H9 (cell line): ENCODE measurements at regions not wholly inside any gene's neighbourhood (a gene's known extent, or its start where the extent isn't known, plus 50 kb on each side); places are given as distances from the start of the nearest gene placed in this dataset.

Experiments
- DNase-seq: peaks from one replicate; pipeline ENCODE4 v3.0.0-alpha.2; 2017
- H2AFZ ChIP-seq: one replicate; pipeline ENCODE4 v1.6.1; 2013; ENCODE audit warnings: mild to moderate bottlenecking, low read length, control low read depth, moderate library complexity
- H2AK5ac ChIP-seq: 2 replicates; pipeline ENCODE4 v1.6.1; 2013; ENCODE audit warnings: low read length, control low read depth, mixed read lengths; ENCODE audit not compliant: insufficient read length
- H2BK120ac ChIP-seq: one replicate; pipeline ENCODE4 v1.6.1; 2013; ENCODE audit warnings: low read depth, mild to moderate bottlenecking, low read length, control low read depth, inconsistent platforms; ENCODE audit not compliant: poor library complexity, severe bottlenecking
- H2BK12ac ChIP-seq: 2 replicates; pipeline ENCODE4 v1.6.1; 2013; ENCODE audit warnings: low read length, control low read depth, mixed read lengths, low read depth; ENCODE audit not compliant: insufficient read length
- H2BK15ac ChIP-seq: 2 replicates; pipeline ENCODE4 v1.6.1; 2013; ENCODE audit warnings: low read depth, low read length, control low read depth
- H2BK20ac ChIP-seq: one replicate; pipeline ENCODE4 v1.6.1; 2013; ENCODE audit warnings: low read depth, mild to moderate bottlenecking, low read length, control low read depth, inconsistent platforms; ENCODE audit not compliant: poor library complexity, severe bottlenecking
- H2BK5ac ChIP-seq: 2 replicates; pipeline ENCODE4 v1.6.1; 2013; ENCODE audit warnings: low read length, control low read depth, mixed read lengths; ENCODE audit not compliant: insufficient read length
- H3K14ac ChIP-seq: 2 replicates; pipeline ENCODE4 v1.6.1; 2013; ENCODE audit warnings: low read length, control low read depth; ENCODE audit not compliant: insufficient read depth
- H3K18ac ChIP-seq: 2 replicates; pipeline ENCODE4 v1.6.1; 2013; ENCODE audit warnings: low read depth, mild to moderate bottlenecking, mixed read lengths, low read length, control low read depth; ENCODE audit not compliant: insufficient read length
- H3K23ac ChIP-seq: 2 replicates; pipeline ENCODE4 v1.6.1; 2013; ENCODE audit warnings: low read length, control low read depth, mixed read lengths, low read depth; ENCODE audit not compliant: insufficient read length
- H3K23me2 ChIP-seq: 2 replicates; pipeline ENCODE4 v1.6.1; 2013; ENCODE audit warnings: low read depth, mild to moderate bottlenecking, mixed read lengths, low read length, control low read depth; ENCODE audit not compliant: insufficient read length, poor library complexity, severe bottlenecking
- H3K27ac ChIP-seq: 2 replicates; pipeline ENCODE4 v1.5.1; 2013; ENCODE audit warnings: low read length, control low read depth, mixed read lengths, low read depth; ENCODE audit not compliant: insufficient read length
- H3K27me3 ChIP-seq: 2 replicates; pipeline ENCODE4 v1.6.1; 2013; ENCODE audit warnings: low read length, control low read depth, inconsistent platforms; ENCODE audit not compliant: insufficient read depth
- H3K4ac ChIP-seq: 2 replicates; pipeline ENCODE4 v1.6.1; 2013; ENCODE audit warnings: low read depth, mild to moderate bottlenecking, control low read depth, inconsistent platforms, low read length, moderate library complexity
- H3K4me1 ChIP-seq: 2 replicates; pipeline ENCODE4 v1.6.1; 2013; ENCODE audit warnings: low read length, control low read depth, inconsistent platforms; ENCODE audit not compliant: insufficient read depth
- H3K4me2 ChIP-seq: 2 replicates; pipeline ENCODE4 v1.6.1; 2013; ENCODE audit warnings: low read length, control low read depth, mixed read lengths; ENCODE audit not compliant: insufficient read length, insufficient read depth
- H3K56ac ChIP-seq: 2 replicates; pipeline ENCODE4 v1.6.1; 2013; ENCODE audit warnings: low read depth, mild to moderate bottlenecking, mixed read lengths, low read length, control low read depth; ENCODE audit not compliant: insufficient read length
- H3K79me1 ChIP-seq: 2 replicates; pipeline ENCODE4 v1.6.1; 2013; ENCODE audit warnings: low read depth, mild to moderate bottlenecking, moderate library complexity, low read length, control low read depth, inconsistent platforms; ENCODE audit not compliant: insufficient read depth, poor library complexity, severe bottlenecking
- H3K79me2 ChIP-seq: 2 replicates; pipeline ENCODE4 v1.6.1; 2013; ENCODE audit warnings: low read length, control low read depth, inconsistent platforms; ENCODE audit not compliant: insufficient read depth
- H3K9ac ChIP-seq: 2 replicates; pipeline ENCODE4 v1.6.1; 2013; ENCODE audit warnings: low read length, control low read depth, mixed read lengths; ENCODE audit not compliant: insufficient read length; ENCODE audit errors: extremely low read depth
- H3K9me3 ChIP-seq: one replicate; pipeline ENCODE4 v1.6.1; 2013; ENCODE audit warnings: low read depth, low read length, inconsistent platforms; ENCODE audit not compliant: control insufficient read depth
- H3T11ph ChIP-seq: one replicate; pipeline ENCODE4 v1.6.1; 2013; ENCODE audit warnings: mild to moderate bottlenecking, low read length, control low read depth, inconsistent platforms
- H4K20me1 ChIP-seq: one replicate; pipeline ENCODE4 v1.6.1; 2013; ENCODE audit not compliant: control insufficient read depth, insufficient read length, insufficient read depth
- H4K5ac ChIP-seq: 2 replicates; pipeline ENCODE4 v1.6.1; 2013; ENCODE audit warnings: low read depth, mild to moderate bottlenecking, mixed read lengths, low read length, control low read depth; ENCODE audit not compliant: insufficient read length
- H4K8ac ChIP-seq: replicated peaks from 2 replicates; pipeline ENCODE4 v1.6.1; 2013; ENCODE audit warnings: low read length, control low read depth, mixed read lengths, low read depth; ENCODE audit not compliant: insufficient read length
- H4K91ac ChIP-seq: 2 replicates; pipeline ENCODE4 v1.6.1; 2013; ENCODE audit warnings: low read depth, mild to moderate bottlenecking, moderate library complexity, mixed read lengths, low read length, control low read depth; ENCODE audit not compliant: insufficient read length
- H3K27ac Mint-ChIP-seq, 3 experiments: 2 replicates in 2 of 3; 3 replicates in 1 of 3; pipeline ENCODE4 v1.8.0; 2020 to 2021; ENCODE audit warnings: mixed read lengths in 3 of 3, mild to moderate bottlenecking in 1 of 3, moderate library complexity in 1 of 3
- H3K27me3 Mint-ChIP-seq: 2 replicates; pipeline ENCODE4 v1.8.0; 2021; ENCODE audit warnings: low read depth, mild to moderate bottlenecking, moderate library complexity, mixed read lengths
- H3K36me3 Mint-ChIP-seq, 3 experiments: 2 replicates in 2 of 3; 3 replicates in 1 of 3; pipeline ENCODE4 v1.8.0; 2020 to 2021; ENCODE audit warnings: low read depth in 3 of 3, mixed read lengths in 3 of 3; ENCODE audit not compliant: insufficient read depth in 1 of 3
- H3K4me1 Mint-ChIP-seq, 2 experiments: 2 replicates each; pipeline ENCODE4 v1.8.0; 2020; ENCODE audit warnings: mixed read lengths in 2 of 2
- H3K4me3 Mint-ChIP-seq, 2 experiments: 2 replicates in 1 of 2; 3 replicates in 1 of 2; pipeline ENCODE4 v1.8.0; 2020 to 2021; ENCODE audit warnings: mild to moderate bottlenecking in 2 of 2, mixed read lengths in 2 of 2, moderate library complexity in 1 of 2
- H3K9me3 Mint-ChIP-seq, 2 experiments: 2 replicates in 1 of 2; 3 replicates in 1 of 2; pipeline ENCODE4 v1.8.0; 2020; ENCODE audit warnings: mild to moderate bottlenecking in 2 of 2, mixed read lengths in 2 of 2, moderate library complexity in 1 of 2
- WGBS: extraction: QIAGEN DNeasy Blood & Tissue Kit; methylation state at CpG from one replicate; pipeline ENCODE4 v1.1.7; 2013; ENCODE audit warnings: missing lambda C conversion rate, low lambda C conversion rate, mixed read lengths; ENCODE audit not compliant: insufficient read length; ENCODE audit errors: extremely low coverage; 5-methylcytosine and 5-hydroxymethylcytosine counted together
- TF ChIP-seq, protein P1 (sequence below): fragments of 200-600 bp; sonication (generic); conservative IDR thresholded peaks from 3 replicates; pipeline ENCODE4 v1.8.0; 2021; ENCODE audit warnings: antibody characterized with exemption, mild to moderate bottlenecking

GRCh38 chr6:109302176-109302575 lies 80.1 kb downstream of the CD164 start:
- H2BK12ac ChIP-seq: no peak overlapping the region
- Mint-ChIP-seq H3K4me1 (peaks cover 22 to 36% of the 10 kb centered on the region in 2 experiments), H3K36me3 (no peaks in the 10 kb centered on the region), H3K27me3 (no peaks in the 10 kb centered on the region), H3K9me3 (no peaks in the 10 kb centered on the region), H3K4me3 (no peak overlapping the region), H3K27ac (no peak overlapping the region; a peak in 1 of 7 replicates)
- TF ChIP-seq, protein P1, sequence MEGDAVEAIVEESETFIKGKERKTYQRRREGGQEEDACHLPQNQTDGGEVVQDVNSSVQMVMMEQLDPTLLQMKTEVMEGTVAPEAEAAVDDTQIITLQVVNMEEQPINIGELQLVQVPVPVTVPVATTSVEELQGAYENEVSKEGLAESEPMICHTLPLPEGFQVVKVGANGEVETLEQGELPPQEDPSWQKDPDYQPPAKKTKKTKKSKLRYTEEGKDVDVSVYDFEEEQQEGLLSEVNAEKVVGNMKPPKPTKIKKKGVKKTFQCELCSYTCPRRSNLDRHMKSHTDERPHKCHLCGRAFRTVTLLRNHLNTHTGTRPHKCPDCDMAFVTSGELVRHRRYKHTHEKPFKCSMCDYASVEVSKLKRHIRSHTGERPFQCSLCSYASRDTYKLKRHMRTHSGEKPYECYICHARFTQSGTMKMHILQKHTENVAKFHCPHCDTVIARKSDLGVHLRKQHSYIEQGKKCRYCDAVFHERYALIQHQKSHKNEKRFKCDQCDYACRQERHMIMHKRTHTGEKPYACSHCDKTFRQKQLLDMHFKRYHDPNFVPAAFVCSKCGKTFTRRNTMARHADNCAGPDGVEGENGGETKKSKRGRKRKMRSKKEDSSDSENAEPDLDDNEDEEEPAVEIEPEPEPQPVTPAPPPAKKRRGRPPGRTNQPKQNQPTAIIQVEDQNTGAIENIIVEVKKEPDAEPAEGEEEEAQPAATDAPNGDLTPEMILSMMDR: no peak
- H3K79me1 ChIP-seq: no peaks in the 10 kb centered on the region
- no peaks in the 10 kb centered on the region for H3K9me3 ChIP-seq
- no peak overlapping the region for H4K91ac ChIP-seq
- no peaks in the 10 kb centered on the region for H3K27me3 ChIP-seq
- no peak overlapping the region for H4K8ac ChIP-seq
- H3K14ac ChIP-seq: no peak overlapping the region
- H3K56ac ChIP-seq: no peak overlapping the region
- H3K9ac ChIP-seq: no peak overlapping the region
- no peak overlapping the region for H2BK15ac ChIP-seq
- H4K5ac ChIP-seq: no peak overlapping the region
- H3T11ph ChIP-seq: no peak overlapping the region
- H2BK20ac ChIP-seq: no peak overlapping the region
- no CpG with 5 or more reads among the region's 4 CpGs for WGBS
- no peaks in the 10 kb centered on the region for H4K20me1 ChIP-seq
- no peak overlapping the region for H3K4me2 ChIP-seq
- no peak overlapping the region for H3K18ac ChIP-seq
- H3K23me2 ChIP-seq: no peaks in the 10 kb centered on the region
- H2BK120ac ChIP-seq: no peak overlapping the region
- H3K79me2 ChIP-seq: no peaks in the 10 kb centered on the region
- no peak overlapping the region for H3K27ac ChIP-seq
- no peak overlapping the region for H2AK5ac ChIP-seq
- no peak overlapping the region for H3K4ac ChIP-seq
- no peak for DNase-seq
- no peak overlapping the region for H2AFZ ChIP-seq
- no peaks in the 10 kb centered on the region; the same call in 1 of the 2 replicates for H3K4me1 ChIP-seq
- H2BK5ac ChIP-seq: no peak overlapping the region
- no peak overlapping the region for H3K23ac ChIP-seq
